GM18868 (cell line): ENCODE measurements at regions not wholly inside any gene's neighbourhood (a gene's known extent, or its start where the extent isn't known, plus 50 kb on each side); places are given as distances from the start of the nearest gene placed in this dataset.
"Not testable (repeated sequence)": the region's sequence is repeated elsewhere in the genome, so short reads cannot be mapped to it uniquely, and the experiment has no call there.

ENCODE experiments used
- ATAC-seq: cut with Tn5 transposase; IDR thresholded peaks from one replicate; pipeline ENCODE4 v1.9.1; 2021; ENCODE audit warnings: mild to moderate bottlenecking, moderate library complexity; ENCODE audit not compliant: unreplicated experiment

- no peak for ATAC-seq
Measured at GRCh38 chr15:23913081-23913480, 226.0 kb upstream of the NDN start.

GRCh38 chr15:23913635-23914034, 226.5 kb upstream of the NDN start:
- ATAC-seq, result no peak

- ATAC-seq, result no peak
Measured at GRCh38 chr15:23924686-23925085, 237.6 kb upstream of the NDN start.

GRCh38 chr15:23954931-23955330, 267.8 kb upstream of the NDN start:
- ATAC-seq, result no peak

- ATAC-seq, result no peak
Measured at GRCh38 chr15:23983500-23984259, 296.6 kb upstream of the NDN start.

- ATAC-seq, result no peak
Measured at GRCh38 chr15:23994273-23994672, 307.2 kb upstream of the NDN start.

- no peak for ATAC-seq
Measured at GRCh38 chr15:23998056-23998455, 311.0 kb upstream of the NDN start.

- ATAC-seq, result no peak
Measured at GRCh38 chr15:24008476-24008875, 321.4 kb upstream of the NDN start.

- ATAC-seq, result no peak
Measured at GRCh38 chr15:24017470-24017869, 330.4 kb upstream of the NDN start.

GRCh38 chr15:24039683-24040082, 352.6 kb upstream of the NDN start:
- no peak for ATAC-seq

- ATAC-seq, result no peak
Measured at GRCh38 chr15:24054547-24055245, 367.6 kb upstream of the NDN start.

- no peak for ATAC-seq
Measured at GRCh38 chr15:24067733-24068501, 380.8 kb upstream of the NDN start.

- ATAC-seq, result no peak
Measured at GRCh38 chr15:24075420-24076089, 388.4 kb upstream of the NDN start.

- ATAC-seq, result no peak
Measured at GRCh38 chr15:24076090-24076784, 389.1 kb upstream of the NDN start.

- no peak for ATAC-seq
Measured at GRCh38 chr15:24078310-24079029, 391.4 kb upstream of the NDN start.

GRCh38 chr15:24088941-24089340, 401.8 kb upstream of the NDN start:
- not testable (repeated sequence) for ATAC-seq

GRCh38 chr15:24101503-24101902, 414.4 kb upstream of the NDN start:
- not testable (repeated sequence) for ATAC-seq

- ATAC-seq, result not testable (repeated sequence)
Measured at GRCh38 chr15:24107524-24107923, 420.4 kb upstream of the NDN start.

GRCh38 chr15:24107948-24108347, 420.8 kb upstream of the NDN start:
- not testable (repeated sequence) for ATAC-seq

- ATAC-seq, result not testable (repeated sequence)
Measured at GRCh38 chr15:24108349-24108748, 421.2 kb upstream of the NDN start.
